ENCODE measurements at regions not wholly inside any gene's neighbourhood (a gene's known extent, or its start where the extent isn't known, plus 50 kb on each side); places are given as distances from the start of the nearest gene placed in this dataset.

- no peaks in the 10 kb centered on the region for H3K9me3 Mint-ChIP-seq (ENCODE audit: low read depth)
- H3K36me3 Mint-ChIP-seq (ENCODE audit: insufficient read depth): no peaks in the 10 kb centered on the region
- H3K27me3 Mint-ChIP-seq: no peaks in the 10 kb centered on the region
- H3K4me3 Mint-ChIP-seq (ENCODE audit: low read depth): no peak overlapping the region
- TF ChIP-seq, protein P1, sequence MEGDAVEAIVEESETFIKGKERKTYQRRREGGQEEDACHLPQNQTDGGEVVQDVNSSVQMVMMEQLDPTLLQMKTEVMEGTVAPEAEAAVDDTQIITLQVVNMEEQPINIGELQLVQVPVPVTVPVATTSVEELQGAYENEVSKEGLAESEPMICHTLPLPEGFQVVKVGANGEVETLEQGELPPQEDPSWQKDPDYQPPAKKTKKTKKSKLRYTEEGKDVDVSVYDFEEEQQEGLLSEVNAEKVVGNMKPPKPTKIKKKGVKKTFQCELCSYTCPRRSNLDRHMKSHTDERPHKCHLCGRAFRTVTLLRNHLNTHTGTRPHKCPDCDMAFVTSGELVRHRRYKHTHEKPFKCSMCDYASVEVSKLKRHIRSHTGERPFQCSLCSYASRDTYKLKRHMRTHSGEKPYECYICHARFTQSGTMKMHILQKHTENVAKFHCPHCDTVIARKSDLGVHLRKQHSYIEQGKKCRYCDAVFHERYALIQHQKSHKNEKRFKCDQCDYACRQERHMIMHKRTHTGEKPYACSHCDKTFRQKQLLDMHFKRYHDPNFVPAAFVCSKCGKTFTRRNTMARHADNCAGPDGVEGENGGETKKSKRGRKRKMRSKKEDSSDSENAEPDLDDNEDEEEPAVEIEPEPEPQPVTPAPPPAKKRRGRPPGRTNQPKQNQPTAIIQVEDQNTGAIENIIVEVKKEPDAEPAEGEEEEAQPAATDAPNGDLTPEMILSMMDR (IDR thresholded peaks at IDR 0.05; ENCODE audit: unreplicated experiment): no peak
- H3K27ac Mint-ChIP-seq: no peak overlapping the region
- no peak for DNase-seq (ENCODE audit: low spot score, unreplicated experiment)
- H3K4me1 Mint-ChIP-seq (ENCODE audit: low read depth): no peaks in the 10 kb centered on the region
These were observed 297.9 kb downstream of the EDEM1 start for GRCh38 chr3:5485427-5485826.

DNA sequence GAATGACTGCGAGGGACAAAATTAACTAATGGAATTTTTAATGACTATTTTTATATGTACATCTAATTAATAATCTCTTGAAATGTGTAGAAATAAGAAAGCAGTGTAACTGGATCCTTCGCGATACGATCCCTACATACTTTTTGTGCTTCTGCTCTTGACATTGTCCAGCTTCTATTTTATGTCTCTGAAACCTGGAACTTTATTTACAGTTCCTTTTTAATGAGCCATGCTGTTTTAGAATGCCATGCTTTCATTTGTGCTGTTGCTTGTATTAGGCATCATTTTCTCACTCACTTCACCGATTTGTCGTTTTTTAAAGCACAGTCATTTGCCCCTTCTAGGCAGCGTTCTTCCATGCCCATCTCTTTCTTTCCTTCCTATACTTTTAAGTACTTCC lies 301.3 kb downstream of the EDEM1 start:
- Mint-ChIP-seq H3K9me3 (ENCODE audit: low read depth) (no peaks in the 10 kb centered on the region), H3K27me3 (peaks cover 3% of the 10 kb centered on the region), H3K27ac (no peak overlapping the region), H3K36me3 (ENCODE audit: insufficient read depth) (no peaks in the 10 kb centered on the region), H3K4me1 (ENCODE audit: low read depth) (no peaks in the 10 kb centered on the region), H3K4me3 (ENCODE audit: low read depth) (no peak overlapping the region)
- no peak for DNase-seq (ENCODE audit: low spot score, unreplicated experiment)
- TF ChIP-seq, protein P1 (IDR thresholded peaks at IDR 0.05; ENCODE audit: unreplicated experiment): no peak

GRCh38 chr3:5489536-5489935 lies 302.0 kb downstream of the EDEM1 start:
- TF ChIP-seq, protein P1 (IDR thresholded peaks at IDR 0.05; ENCODE audit: unreplicated experiment): no peak
- Mint-ChIP-seq H3K27me3 (peaks cover 3% of the 10 kb centered on the region), H3K4me1 (ENCODE audit: low read depth) (no peaks in the 10 kb centered on the region), H3K9me3 (ENCODE audit: low read depth) (no peaks in the 10 kb centered on the region), H3K27ac (no peak overlapping the region), H3K4me3 (ENCODE audit: low read depth) (no peak overlapping the region), H3K36me3 (ENCODE audit: insufficient read depth) (no peaks in the 10 kb centered on the region)
- DNase-seq (ENCODE audit: low spot score, unreplicated experiment): no peak

DNA sequence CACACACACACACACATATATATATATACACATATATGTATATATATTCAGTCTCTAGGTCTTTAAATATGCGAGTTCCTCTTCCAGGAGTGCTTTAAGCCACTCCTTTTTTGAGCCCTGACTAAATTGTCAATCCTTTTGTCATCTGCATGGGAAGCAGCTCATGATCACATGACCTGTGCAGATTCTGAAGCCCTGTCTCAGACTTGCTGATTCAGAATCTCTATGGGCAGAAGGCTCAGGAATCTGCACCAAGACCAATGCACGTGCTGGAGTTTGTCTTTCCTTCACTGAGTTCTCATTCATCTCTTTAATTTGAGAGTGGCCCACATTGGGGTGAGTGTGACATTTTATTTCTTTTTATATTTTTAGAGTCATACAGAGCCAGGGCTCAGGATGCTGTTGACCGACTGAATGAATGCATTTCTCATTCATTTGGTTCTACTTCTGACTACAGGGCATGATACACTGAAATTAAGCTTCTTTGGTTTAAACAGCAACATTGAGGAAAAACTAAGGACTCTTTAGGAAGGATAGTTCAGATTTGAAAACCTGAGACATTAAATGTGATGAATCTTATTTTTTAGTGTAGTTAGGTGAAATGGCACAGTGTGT lies 307.5 kb downstream of the EDEM1 start:
- Mint-ChIP-seq H3K27ac (no peak overlapping the region), H3K9me3 (ENCODE audit: low read depth) (no peaks in the 10 kb centered on the region), H3K27me3 (peaks cover 3% of the 10 kb centered on the region), H3K36me3 (ENCODE audit: insufficient read depth) (no peaks in the 10 kb centered on the region), H3K4me1 (ENCODE audit: low read depth) (no peaks in the 10 kb centered on the region), H3K4me3 (ENCODE audit: low read depth) (no peak overlapping the region)
- DNase-seq (ENCODE audit: low spot score, unreplicated experiment): no peak
- TF ChIP-seq, protein P1 (IDR thresholded peaks at IDR 0.05; ENCODE audit: unreplicated experiment): no peak

GRCh38 chr3:5497497-5497896 lies 310.0 kb downstream of the EDEM1 start:
- TF ChIP-seq, protein P1 (IDR thresholded peaks at IDR 0.05; ENCODE audit: unreplicated experiment): no peak
- Mint-ChIP-seq H3K4me1 (ENCODE audit: low read depth) (no peaks in the 10 kb centered on the region), H3K4me3 (ENCODE audit: low read depth) (no peak overlapping the region), H3K36me3 (ENCODE audit: insufficient read depth) (no peaks in the 10 kb centered on the region), H3K27me3 (no peaks in the 10 kb centered on the region), H3K9me3 (ENCODE audit: low read depth) (no peaks in the 10 kb centered on the region), H3K27ac (no peak overlapping the region)
- DNase-seq (ENCODE audit: low spot score, unreplicated experiment): no peak
